ENCODE measurements at regions not wholly inside any gene's neighbourhood (a gene's known extent, or its start where the extent isn't known, plus 50 kb on each side); places are given as distances from the start of the nearest gene placed in this dataset.

- no peak overlapping the region for H3K4me2 ChIP-seq (ENCODE audit: extremely low read depth, insufficient read depth, low read length)
- no peaks in the 10 kb centered on the region for H3K4me1 ChIP-seq (ENCODE audit: control insufficient read depth, extremely low read depth, insufficient read depth, low read length)
- peaks cover 2% of the 10 kb centered on the region for H3K27me3 ChIP-seq (ENCODE audit: control insufficient read depth, insufficient read depth, low read length)
- no peak for TF ChIP-seq EZH2 (IDR thresholded peaks at IDR 0.05; ENCODE audit: low read length, missing control alignments)
- H3K36me3 ChIP-seq (ENCODE audit: control insufficient read depth, insufficient read depth, low read length): no peaks in the 10 kb centered on the region
- H4K20me1 ChIP-seq (ENCODE audit: control insufficient read depth, extremely low read depth, insufficient read depth, low read length): no peaks in the 10 kb centered on the region
- no peak overlapping the region for H3K9ac ChIP-seq (ENCODE audit: insufficient read depth, low read length)
- DNase-seq (ENCODE audit: low read depth in 2 of 2): no peak
- H3K4me3 ChIP-seq (replicated peaks in 1 of 4; ENCODE audit: control extremely low read depth in 1 of 4, insufficient read depth in 1 of 4, low read depth in 3 of 4, low read length in 4 of 4): no peak overlapping the region
- H2AFZ ChIP-seq (ENCODE audit: low read length): no peak overlapping the region
- no peaks in the 10 kb centered on the region for H3K79me2 ChIP-seq (ENCODE audit: control insufficient read depth, insufficient read depth, low read length)
- no peaks in the 10 kb centered on the region for H3K9me3 ChIP-seq (ENCODE audit: control insufficient read depth, insufficient read depth, low read depth, low read length)
- H3K27ac ChIP-seq (ENCODE audit: insufficient read depth, low read length): no peak overlapping the region
These were observed 177.9 kb downstream of the C9orf50 start for GRCh38 chr9:129442803-129443511.

- no peaks in the 10 kb centered on the region for H3K9me3 ChIP-seq (ENCODE audit: control insufficient read depth, insufficient read depth, low read depth, low read length)
- H3K4me2 ChIP-seq (ENCODE audit: extremely low read depth, insufficient read depth, low read length): no peak overlapping the region
- no peak overlapping the region for H2AFZ ChIP-seq (ENCODE audit: low read length)
- no peak overlapping the region for H3K4me3 ChIP-seq (replicated peaks in 1 of 4; ENCODE audit: control extremely low read depth in 1 of 4, insufficient read depth in 1 of 4, low read depth in 3 of 4, low read length in 4 of 4)
- H3K9ac ChIP-seq (ENCODE audit: insufficient read depth, low read length): no peak overlapping the region
- no peaks in the 10 kb centered on the region for H3K79me2 ChIP-seq (ENCODE audit: control insufficient read depth, insufficient read depth, low read length)
- peaks cover 2% of the 10 kb centered on the region for H3K27me3 ChIP-seq (ENCODE audit: control insufficient read depth, insufficient read depth, low read length)
- H3K27ac ChIP-seq (ENCODE audit: insufficient read depth, low read length): no peak overlapping the region
- H3K36me3 ChIP-seq (ENCODE audit: control insufficient read depth, insufficient read depth, low read length): no peaks in the 10 kb centered on the region
- no peaks in the 10 kb centered on the region for H3K4me1 ChIP-seq (ENCODE audit: control insufficient read depth, extremely low read depth, insufficient read depth, low read length)
- DNase-seq (ENCODE audit: low read depth in 2 of 2): no peak
- no peaks in the 10 kb centered on the region for H4K20me1 ChIP-seq (ENCODE audit: control insufficient read depth, extremely low read depth, insufficient read depth, low read length)
- TF ChIP-seq CTCF (conservative IDR thresholded peaks at IDR 0.05 in 1 of 2, IDR thresholded peaks at IDR 0.05 in 1 of 2; ENCODE audit: low read depth in 1 of 2, low read length in 2 of 2): no peak
- no peak for TF ChIP-seq EZH2 (IDR thresholded peaks at IDR 0.05; ENCODE audit: low read length, missing control alignments)
These were observed 179.0 kb downstream of the C9orf50 start for GRCh38 chr9:129441852-129442251.

- Histone ChIP-seq H3K79me2 (ENCODE audit: control insufficient read depth, insufficient read depth, low read length) (no peaks in the 10 kb centered on the region), H3K4me3 (replicated peaks in 1 of 4; ENCODE audit: control extremely low read depth in 1 of 4, insufficient read depth in 1 of 4, low read depth in 3 of 4, low read length in 4 of 4) (no peak overlapping the region), H3K27ac (ENCODE audit: insufficient read depth, low read length) (no peak overlapping the region), H2AFZ (ENCODE audit: low read length) (no peak overlapping the region), H3K27me3 (ENCODE audit: control insufficient read depth, insufficient read depth, low read length) (peaks cover 4% of the 10 kb centered on the region), H3K36me3 (ENCODE audit: control insufficient read depth, insufficient read depth, low read length) (no peaks in the 10 kb centered on the region), H3K4me2 (ENCODE audit: extremely low read depth, insufficient read depth, low read length) (no peak overlapping the region), H4K20me1 (ENCODE audit: control insufficient read depth, extremely low read depth, insufficient read depth, low read length) (no peaks in the 10 kb centered on the region), H3K4me1 (ENCODE audit: control insufficient read depth, extremely low read depth, insufficient read depth, low read length) (peaks cover 2% of the 10 kb centered on the region), H3K9me3 (ENCODE audit: control insufficient read depth, insufficient read depth, low read depth, low read length) (no peaks in the 10 kb centered on the region), H3K9ac (ENCODE audit: insufficient read depth, low read length) (no peak overlapping the region)
- TF ChIP-seq CTCF (conservative IDR thresholded peaks at IDR 0.05 in 1 of 2, IDR thresholded peaks at IDR 0.05 in 1 of 2; ENCODE audit: low read depth in 1 of 2, low read length in 2 of 2) (no peak), EZH2 (IDR thresholded peaks at IDR 0.05; ENCODE audit: low read length, missing control alignments) (no peak)
- DNase-seq (ENCODE audit: low read depth in 2 of 2): no peak
These were observed 180.3 kb downstream of the C9orf50 start for GRCh38 chr9:129440435-129441186.

All from fibroblast of lung (primary cell).